GM12872 (cell line): ENCODE measurements at regions not wholly inside any gene's neighbourhood (a gene's known extent, or its start where the extent isn't known, plus 50 kb on each side); places are given as distances from the start of the nearest gene placed in this dataset.

Source experiments
- CTCF ChIP-seq: IDR thresholded peaks from 3 replicates; pipeline ENCODE4 v1.5.1; 2011; ENCODE audit warnings: low read depth, mild to moderate bottlenecking, low read length, moderate library complexity; ENCODE audit not compliant: insufficient read depth

- TF ChIP-seq CTCF = no peak
Measured at GRCh38 chr12:11446372-11446771, 51.0 kb upstream of the PRB2 start.

DNA sequence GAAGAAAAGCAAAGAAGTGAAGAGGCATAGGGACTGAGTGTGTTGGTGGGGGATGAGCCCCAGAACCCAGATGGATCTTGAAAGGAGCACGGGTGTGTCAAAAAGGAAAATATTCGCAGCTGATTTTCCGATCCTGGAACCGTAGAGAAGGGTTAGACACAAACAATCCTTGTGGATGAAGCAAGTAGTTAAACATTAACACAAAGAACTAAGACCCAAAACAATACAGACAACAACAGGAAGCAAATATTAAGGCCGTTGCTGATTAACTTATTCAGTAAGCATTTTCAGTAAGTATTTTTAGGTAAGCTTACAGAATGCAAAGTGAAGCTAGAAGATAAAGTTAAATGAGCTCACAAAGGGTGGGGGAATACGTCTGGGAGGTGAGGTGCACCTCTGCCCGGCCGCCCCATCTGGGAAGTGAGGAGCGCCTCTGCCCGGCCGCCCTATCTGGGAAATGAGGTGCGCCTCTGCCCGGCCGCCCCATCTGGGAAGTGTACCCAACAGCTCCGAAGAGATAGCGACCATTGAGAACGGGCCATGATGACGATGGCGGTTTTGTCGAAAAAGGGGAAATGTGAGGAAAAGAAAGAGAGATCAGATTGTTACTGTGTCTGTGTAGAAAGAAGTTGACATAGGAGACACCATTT lies 62.8 kb upstream of the PRB2 start:
- no peak for TF ChIP-seq CTCF

DNA sequence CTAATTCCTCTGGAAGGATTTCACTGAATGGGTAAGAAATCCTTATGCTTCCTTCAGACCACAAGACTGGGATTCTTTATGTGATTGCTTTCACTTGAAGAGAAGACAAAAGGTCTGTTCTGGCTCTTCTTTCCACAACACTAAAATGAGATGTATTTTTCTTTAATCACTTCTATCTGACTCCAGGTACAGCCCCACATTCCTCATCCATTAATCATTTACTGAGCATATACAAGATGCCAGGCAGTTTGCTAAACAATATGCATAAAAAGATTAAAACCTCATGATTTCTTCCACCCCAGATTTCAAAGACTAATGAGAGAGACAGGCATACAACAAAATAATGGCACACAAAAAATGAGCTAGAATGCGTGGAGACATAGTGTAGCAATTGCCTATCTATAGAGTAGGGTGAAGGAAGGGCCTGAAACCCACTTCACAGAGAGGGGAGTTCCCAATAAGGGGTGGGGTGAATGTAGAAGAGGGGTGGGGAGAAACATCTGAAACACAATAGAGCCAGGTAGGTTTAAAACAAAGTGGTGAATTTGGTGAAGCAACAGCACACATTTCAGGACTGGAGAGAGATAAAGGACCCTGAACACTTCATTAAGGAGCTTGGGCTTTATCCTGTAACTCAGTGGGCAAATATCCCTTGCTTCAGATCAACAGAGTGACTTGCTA lies 65.1 kb upstream of the PRB2 start:
- TF ChIP-seq CTCF = no peak

- no peak for TF ChIP-seq CTCF
Measured at GRCh38 chr12:11461433-11461832, 66.1 kb upstream of the PRB2 start.

GRCh38 chr12:11477110-11477509 lies 81.7 kb upstream of the PRB2 start:
- no peak for TF ChIP-seq CTCF

DNA sequence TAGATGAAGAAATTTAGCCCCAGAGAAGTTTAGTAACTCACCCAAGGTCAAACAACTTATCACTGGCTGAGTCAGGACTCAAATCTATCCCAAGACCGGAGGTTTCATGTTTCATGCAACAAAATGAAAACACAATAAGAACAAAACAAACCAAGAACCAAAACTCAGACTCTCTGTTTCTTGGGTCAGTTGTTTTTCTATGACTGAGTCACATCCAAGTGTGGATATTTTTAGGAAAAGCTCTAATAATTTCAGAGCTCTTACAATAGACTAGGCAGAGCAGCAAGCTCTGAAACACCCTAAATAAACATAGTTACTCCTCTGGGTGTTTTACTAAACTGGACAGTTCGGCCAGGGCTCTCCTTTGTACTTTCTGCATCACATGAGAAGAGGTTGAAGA lies 87.6 kb upstream of the PRB2 start:
- TF ChIP-seq CTCF = no peak

DNA sequence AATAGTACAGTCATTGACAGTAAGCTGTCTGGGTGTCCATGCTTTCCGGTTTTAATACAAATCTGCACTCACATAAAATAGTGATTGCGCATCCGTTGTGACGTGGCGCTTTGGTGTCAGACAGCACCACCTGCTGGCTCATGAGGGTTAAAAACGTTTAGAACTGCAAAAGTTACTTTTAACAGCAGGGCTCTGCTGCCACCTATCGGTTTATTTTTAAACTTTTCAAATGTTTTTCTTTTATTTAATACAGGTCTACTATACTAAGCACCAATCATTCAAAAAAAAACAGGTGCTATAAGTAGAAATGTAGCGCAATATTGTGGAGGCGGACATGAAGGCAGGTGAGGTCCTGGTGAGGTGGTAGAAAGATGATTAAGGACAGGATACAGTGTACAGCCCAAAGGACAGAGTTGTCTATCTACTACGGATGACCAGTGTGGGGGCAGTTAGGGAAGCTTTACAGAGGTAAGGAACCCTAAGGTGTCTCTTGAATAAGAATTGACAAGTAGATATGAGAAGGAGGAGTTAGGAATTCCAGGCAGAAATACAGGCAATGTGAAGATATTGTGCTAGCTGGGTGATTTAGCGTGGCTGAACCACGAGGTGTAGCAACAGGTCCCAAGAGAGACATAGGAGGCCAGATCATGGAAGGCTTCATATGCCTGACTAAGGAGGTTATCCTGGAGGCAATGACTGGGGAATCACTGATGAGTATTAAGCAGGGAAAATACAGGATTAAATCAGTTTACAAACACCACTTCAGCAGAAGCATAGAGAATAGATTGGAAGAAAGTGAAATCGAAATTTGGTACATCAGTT lies 91.5 kb upstream of the PRB2 start:
- peak; percentile 86 for TF ChIP-seq CTCF
